Endodermal cell (in vitro differentiated cells): ENCODE measurements at regions not wholly inside any gene's neighbourhood (a gene's known extent, or its start where the extent isn't known, plus 50 kb on each side); places are given as distances from the start of the nearest gene placed in this dataset.

ENCODE experiments used
- DNase-seq: peaks from one replicate; pipeline ENCODE4 v3.0.0-alpha.2; 2017
- H3K27ac ChIP-seq: 2 replicates; pipeline ENCODE4 v1.5.1; 2013; ENCODE audit warnings: mild to moderate bottlenecking, low read depth, low read length, moderate library complexity
- H3K27me3 ChIP-seq: 2 replicates; pipeline ENCODE4 v1.6.1; 2013; ENCODE audit warnings: mild to moderate bottlenecking, low read length, moderate library complexity; ENCODE audit not compliant: insufficient read depth, control insufficient read depth, poor library complexity, severe bottlenecking
- H3K36me3 ChIP-seq: 2 replicates; pipeline ENCODE4 v1.7.0; 2013; ENCODE audit warnings: mild to moderate bottlenecking, low read length, moderate library complexity; ENCODE audit not compliant: control insufficient read depth, insufficient read depth
- H3K4me1 ChIP-seq: one replicate; pipeline ENCODE4 v1.7.0; 2013; ENCODE audit warnings: low read length; ENCODE audit not compliant: control insufficient read depth, insufficient read depth
- H3K4me3 ChIP-seq: 2 replicates; pipeline ENCODE4 v1.5.1; 2013; ENCODE audit warnings: mild to moderate bottlenecking, low read length, moderate library complexity
- H3K9ac ChIP-seq: 2 replicates; pipeline ENCODE4 v1.6.1; 2013; ENCODE audit warnings: mild to moderate bottlenecking, low read length, moderate library complexity; ENCODE audit not compliant: poor library complexity, severe bottlenecking; ENCODE audit errors: extremely low read depth
- H3K9me3 ChIP-seq: 2 replicates; pipeline ENCODE4 v1.6.1; 2013; ENCODE audit warnings: mild to moderate bottlenecking, low read length, moderate library complexity; ENCODE audit not compliant: control insufficient read depth
- H3K27ac Mint-ChIP-seq: 2 replicates; pipeline ENCODE4 v1.8.0; 2020; ENCODE audit warnings: mixed read lengths
- H3K27me3 Mint-ChIP-seq: 2 replicates; pipeline ENCODE4 v1.8.0; 2021; ENCODE audit warnings: mild to moderate bottlenecking, mixed read lengths; ENCODE audit not compliant: insufficient read depth
- H3K36me3 Mint-ChIP-seq: 2 replicates; pipeline ENCODE4 v1.8.0; 2020; ENCODE audit warnings: low read depth, mixed read lengths
- H3K4me1 Mint-ChIP-seq: 2 replicates; pipeline ENCODE4 v1.8.0; 2020; ENCODE audit warnings: mixed read lengths
- H3K4me3 Mint-ChIP-seq: 2 replicates; pipeline ENCODE4 v1.8.0; 2020; ENCODE audit warnings: mild to moderate bottlenecking, moderate library complexity, mixed read lengths
- H3K9me3 Mint-ChIP-seq: 2 replicates; pipeline ENCODE4 v1.8.0; 2020; ENCODE audit warnings: mild to moderate bottlenecking, mixed read lengths
- CTCF ChIP-seq: fragments of 200-600 bp; sonication (generic); conservative IDR thresholded peaks from 2 replicates; pipeline ENCODE4 v1.5.0; 2021; ENCODE audit warnings: antibody characterized with exemption, mild to moderate bottlenecking
- WGBS, 2 experiments: methylation state at CpG; one replicate each; pipeline versions ENCODE4 v1.1.5 to v1.1.7; 2013; ENCODE audit warnings: missing lambda C conversion rate in 2 of 2, mixed read lengths in 1 of 2; ENCODE audit not compliant: insufficient coverage in 1 of 2, insufficient read length in 1 of 2; 5-methylcytosine and 5-hydroxymethylcytosine counted together

GRCh38 chr9:91063471-91063870, 261.9 kb downstream of the SYK start:
- H3K36me3 ChIP-seq = no peaks in the 10 kb centered on the region
- H3K27me3 ChIP-seq = peaks cover 7% of the 10 kb centered on the region
- no peak overlapping the region for H3K4me3 ChIP-seq
- DNase-seq = no peak
- WGBS, 2 experiments = 94 to 97% methylated on average over 7 to 11 of the region's 11 CpGs
- H3K9ac ChIP-seq = no peak overlapping the region
- no peak for TF ChIP-seq CTCF
- Mint-ChIP-seq H3K27ac (no peak overlapping the region), H3K4me1 (peaks cover 19% of the 10 kb centered on the region), H3K4me3 (no peak overlapping the region), H3K27me3 (peaks cover 22% of the 10 kb centered on the region), H3K9me3 (peaks cover 2% of the 10 kb centered on the region), H3K36me3 (no peaks in the 10 kb centered on the region)
- no peak overlapping the region for H3K27ac ChIP-seq
- no peaks in the 10 kb centered on the region for H3K9me3 ChIP-seq
- H3K4me1 ChIP-seq = peaks cover 6% of the 10 kb centered on the region

GRCh38 chr9:91065231-91066041, 263.8 kb downstream of the SYK start:
- TF ChIP-seq CTCF = no peak

GRCh38 chr9:91066042-91066415, 264.4 kb downstream of the SYK start:
- H3K4me3 Mint-ChIP-seq = no peak overlapping the region
- H3K36me3 Mint-ChIP-seq = no peaks in the 10 kb centered on the region
- whole genome bisulfite sequencing, 2 experiments = 92 to 93% methylated on average over 7 of the region's 7 CpGs
- peaks cover 12% of the 10 kb centered on the region for H3K4me1 Mint-ChIP-seq
- Histone ChIP-seq H3K36me3 (no peaks in the 10 kb centered on the region), H3K27me3 (peaks cover 7% of the 10 kb centered on the region), H3K9ac (no peak overlapping the region), H3K4me3 (no peak overlapping the region), H3K9me3 (no peaks in the 10 kb centered on the region), H3K27ac (no peak overlapping the region), H3K4me1 (peaks cover 6% of the 10 kb centered on the region)
- no peak for TF ChIP-seq CTCF
- peaks cover 2% of the 10 kb centered on the region for H3K9me3 Mint-ChIP-seq
- H3K27ac Mint-ChIP-seq = no peak overlapping the region
- no peak for DNase-seq
- H3K27me3 Mint-ChIP-seq = peaks cover 22% of the 10 kb centered on the region

More at GRCh38 chr9:91065231-91066041, 263.8 kb downstream of the SYK start:
- WGBS, 2 experiments = 88 to 100% methylated on average over 2 to 5 of the region's 5 CpGs
- H3K9me3 Mint-ChIP-seq = peaks cover 2% of the 10 kb centered on the region
- Histone ChIP-seq H3K4me1 (peaks cover 6% of the 10 kb centered on the region), H3K4me3 (no peak overlapping the region), H3K27me3 (peaks cover 7% of the 10 kb centered on the region), H3K36me3 (no peaks in the 10 kb centered on the region), H3K9me3 (no peaks in the 10 kb centered on the region), H3K9ac (no peak overlapping the region), H3K27ac (no peak overlapping the region)
- H3K27me3 Mint-ChIP-seq = peaks cover 22% of the 10 kb centered on the region
- H3K36me3 Mint-ChIP-seq = no peaks in the 10 kb centered on the region
- H3K4me3 Mint-ChIP-seq = no peak overlapping the region
- H3K4me1 Mint-ChIP-seq = peaks cover 18% of the 10 kb centered on the region
- no peak overlapping the region for H3K27ac Mint-ChIP-seq
- no peak for DNase-seq
